A549 (cell line): ENCODE measurements at regions not wholly inside any gene's neighbourhood (a gene's known extent, or its start where the extent isn't known, plus 50 kb on each side); places are given as distances from the start of the nearest gene placed in this dataset.

Source experiments
- ATAC-seq, 2 experiments: fragments of 200-7000 bp in 1 of 2; fragments of >200 bp in 1 of 2; cut with Nextera tagmentation in 1 of 2; cut with Tn5 transposase in 1 of 2; 3 replicates each; pipeline versions ENCODE4 v1.8.0 to v1.9.1; 2018 to 2020; ENCODE audit warnings: mild to moderate bottlenecking in 1 of 2, moderate library complexity in 1 of 2
- CTCF ChIA-PET: fragments of 300-600 bp; sonication (Branson Sonifier 250); formaldehyde crosslinking; extraction: SDS; loops from one replicate; lab custom pipeline; 2021; ENCODE audit warnings: antibody characterized with exemption, inconsistent platforms; lab: Yijun Ruan, JAX
- POLR2A ChIA-PET: fragments of 350-600 bp; formaldehyde crosslinking; extraction: SDS; loops from one replicate; lab custom pipeline; 2021; ENCODE audit warnings: antibody characterized with exemption, inconsistent platforms; lab: Yijun Ruan, JAX
- DNase-seq, 2 experiments: peaks; one replicate each; pipeline versions ENCODE4 v3.0.0 to v3.0.0-alpha.2; 2011 to 2016; ENCODE audit warnings: low read depth in 1 of 2, low spot score in 1 of 2
- FAIRE-seq: peaks from 2 replicates; lab custom pipeline; 2011; peaks lifted over from hg19 to GRCh38; lab: Jason Lieb, UNC
- H3K27ac ChIP-seq, 2 experiments: fragments of >200 bp; sonication (Bioruptor Twin); formaldehyde crosslinking; 3 replicates each; pipeline ENCODE4 v1.5.1; 2016 to 2017
- H3K4me1 ChIP-seq: fragments of >200 bp; sonication (Bioruptor Twin); formaldehyde crosslinking; 3 replicates; pipeline ENCODE4 v1.6.1; 2016
- H3K4me2 ChIP-seq: fragments of >200 bp; sonication (Bioruptor Twin); formaldehyde crosslinking; 3 replicates; pipeline ENCODE4 v1.6.1; 2016
- H3K4me3 ChIP-seq: fragments of >200 bp; sonication (Bioruptor Twin); formaldehyde crosslinking; 3 replicates; pipeline ENCODE4 v1.5.1; 2016
- H3K9me3 ChIP-seq: fragments of >200 bp; sonication (Bioruptor Twin); formaldehyde crosslinking; 3 replicates; pipeline ENCODE4 v1.6.1; 2016
- BHLHE40 ChIP-seq: IDR thresholded peaks from 2 replicates; pipeline ENCODE4 v1.6.1; 2012; ENCODE audit warnings: low read depth, low read length, inconsistent platforms
- EHMT2 ChIP-seq: fragments of 200-600 bp; sonication (generic); IDR thresholded peaks from 2 replicates; pipeline ENCODE4 v1.6.1; 2016; ENCODE audit warnings: antibody characterized with exemption, low read depth, mild to moderate bottlenecking, moderate library complexity
- EP300 ChIP-seq, 2 experiments: fragments of >200 bp; sonication (Bioruptor Twin); formaldehyde crosslinking; IDR thresholded peaks; 2 replicates in 1 of 2; 3 replicates in 1 of 2; pipeline ENCODE4 v1.6.1; 2016 to 2017
- ESRRA ChIP-seq: fragments of 150-350 bp; IDR thresholded peaks from 2 replicates; pipeline ENCODE4 v1.6.1; 2014; ENCODE audit warnings: mild to moderate bottlenecking, low read length, borderline replicate concordance
- HDAC2 ChIP-seq: fragments of 200-600 bp; sonication (generic); IDR thresholded peaks from 2 replicates; pipeline ENCODE4 v1.6.1; 2016
- JUN ChIP-seq, 2 experiments: fragments of >200 bp; sonication (Bioruptor Twin); formaldehyde crosslinking; IDR thresholded peaks; 2 replicates in 1 of 2; 3 replicates in 1 of 2; pipeline ENCODE4 v1.6.1; 2016 to 2017
- KDM1A ChIP-seq: fragments of 200-600 bp; sonication (generic); IDR thresholded peaks from 2 replicates; pipeline ENCODE4 v1.6.1; 2016; ENCODE audit warnings: low read depth, mild to moderate bottlenecking
- KDM5A ChIP-seq: fragments of 200-600 bp; sonication (generic); IDR thresholded peaks from 2 replicates; pipeline ENCODE4 v1.6.1; 2016; ENCODE audit warnings: antibody characterized with exemption, mild to moderate bottlenecking
- MAZ ChIP-seq: fragments of 150-350 bp; IDR thresholded peaks from 2 replicates; pipeline ENCODE4 v1.6.1; 2014; ENCODE audit warnings: antibody characterized with exemption, low read depth, low read length, borderline replicate concordance
- NPAS2 ChIP-seq: fragments of 250-450 bp; sonication (Bioruptor Pico); IDR thresholded peaks from 2 replicates; pipeline ENCODE4 v1.8.0; 2022; ENCODE audit warnings: mild to moderate bottlenecking, moderate library complexity, borderline replicate concordance
- POLR2A ChIP-seq: IDR thresholded peaks from 2 replicates; pipeline ENCODE4 v1.6.1; 2012; ENCODE audit warnings: mild to moderate bottlenecking, low read length
- POLR2AphosphoS2 ChIP-seq: conservative IDR thresholded peaks from 2 replicates; pipeline ENCODE4 v1.6.1; 2012; ENCODE audit warnings: low read length, improper control_type of control experiment, inconsistent platforms
- RAD21 ChIP-seq, 2 experiments: fragments of >200 bp in 1 of 2; sonication (Bioruptor Twin) in 1 of 2; formaldehyde crosslinking in 1 of 2; IDR thresholded peaks in 1 of 2; conservative IDR thresholded peaks in 1 of 2; 2 replicates in 1 of 2; 3 replicates in 1 of 2; pipeline ENCODE4 v1.6.1; 2012 to 2018; ENCODE audit warnings: inconsistent platforms in 1 of 2
- RARB ChIP-seq: fragments of 250-450 bp; sonication (Bioruptor Pico); IDR thresholded peaks from 2 replicates; pipeline ENCODE4 v1.8.0; 2021; ENCODE audit warnings: mild to moderate bottlenecking, moderate library complexity
- RCOR1 ChIP-seq: fragments of 150-350 bp; IDR thresholded peaks from 2 replicates; pipeline ENCODE4 v1.6.1; 2014; ENCODE audit warnings: antibody characterized with exemption, low read length, low read depth
- RFX5 ChIP-seq: fragments of 450-650 bp; IDR thresholded peaks from 2 replicates; pipeline ENCODE4 v1.7.1; 2014; ENCODE audit warnings: antibody characterized with exemption, mild to moderate bottlenecking, moderate library complexity
- RNF2 ChIP-seq: fragments of 200-600 bp; sonication (generic); IDR thresholded peaks from 2 replicates; pipeline ENCODE4 v1.6.1; 2016; ENCODE audit warnings: low read depth, mild to moderate bottlenecking, antibody characterized with exemption, moderate library complexity, borderline replicate concordance
- SREBF2 ChIP-seq: fragments of 450-650 bp; IDR thresholded peaks from 2 replicates; pipeline ENCODE4 v1.6.1; 2014; ENCODE audit warnings: mild to moderate bottlenecking, moderate library complexity
- ZC3H11A ChIP-seq: fragments of 450-650 bp; IDR thresholded peaks from 2 replicates; pipeline ENCODE4 v1.6.1; 2014; ENCODE audit warnings: antibody characterized with exemption, mild to moderate bottlenecking
- ZSCAN20 ChIP-seq: fragments of 250-450 bp; sonication (Bioruptor Pico); IDR thresholded peaks from 2 replicates; pipeline ENCODE4 v1.8.0; 2022; ENCODE audit warnings: mild to moderate bottlenecking, moderate library complexity
- WGBS: methylation state at CpG from one replicate; pipeline ENCODE4 v1.1.6; 2017; ENCODE audit errors: missing lambda C conversion rate; 5-methylcytosine and 5-hydroxymethylcytosine counted together
- TF ChIP-seq, protein P1 (sequence below): fragments of 250-450 bp; sonication (Bioruptor Pico); IDR thresholded peaks from 2 replicates; pipeline ENCODE4 v1.5.0; 2021; ENCODE audit warnings: mild to moderate bottlenecking, moderate library complexity, borderline replicate concordance
- TF ChIP-seq, protein P2 (sequence below): IDR thresholded peaks from 2 replicates; pipeline ENCODE4 v1.6.1; 2012
- TF ChIP-seq, protein P3 (sequence below): fragments of >200 bp; sonication (Bioruptor Twin); formaldehyde crosslinking; IDR thresholded peaks from 3 replicates; pipeline ENCODE4 v1.5.1; 2016
- TF ChIP-seq, protein P4 (sequence below): IDR thresholded peaks from 2 replicates; pipeline ENCODE4 v1.6.1; 2012
- TF ChIP-seq, protein P5 (sequence below): fragments of 150-350 bp; IDR thresholded peaks from 2 replicates; pipeline ENCODE4 v1.6.1; 2014; ENCODE audit warnings: low read depth, mild to moderate bottlenecking, low read length
- TF ChIP-seq, protein P6 (sequence below): fragments of 200-600 bp; sonication (generic); IDR thresholded peaks from 2 replicates; pipeline ENCODE4 v1.6.1; 2016; ENCODE audit warnings: antibody characterized with exemption, mild to moderate bottlenecking, moderate library complexity

DNA sequence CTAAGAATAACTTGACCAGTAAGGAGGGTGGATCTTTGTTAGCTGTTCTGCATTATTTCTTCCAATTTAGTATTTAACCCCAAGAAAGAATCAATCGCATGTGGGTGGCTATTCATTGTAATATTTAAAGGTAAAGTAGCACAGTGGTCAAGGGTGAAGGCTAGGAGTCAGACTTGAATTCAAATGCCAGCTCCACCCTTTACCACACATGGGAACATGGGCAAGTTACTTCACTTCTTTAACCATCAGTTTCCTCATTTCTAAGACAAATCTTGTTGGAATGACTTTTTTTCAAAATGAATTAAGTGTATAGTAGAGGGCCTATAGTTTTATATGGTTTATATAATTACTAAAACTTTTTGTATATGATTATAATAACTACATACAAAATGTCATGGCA is 71.3 kb upstream of the S1PR1 start:
- ATAC-seq (no peak), DNase-seq (no peak), FAIRE-seq (no peak)
- Histone ChIP-seq H3K27ac (no peak overlapping the region), H3K4me2 (no peak overlapping the region), H3K4me1 (no peaks in the 10 kb centered on the region), H3K9me3 (no peaks in the 10 kb centered on the region), H3K4me3 (no peak overlapping the region)
- 0% methylated on average over 1 of the region's 1 CpG for WGBS
- ChIA-PET CTCF (no interaction called here), POLR2A (no interaction called here)
- TF ChIP-seq, protein P1, sequence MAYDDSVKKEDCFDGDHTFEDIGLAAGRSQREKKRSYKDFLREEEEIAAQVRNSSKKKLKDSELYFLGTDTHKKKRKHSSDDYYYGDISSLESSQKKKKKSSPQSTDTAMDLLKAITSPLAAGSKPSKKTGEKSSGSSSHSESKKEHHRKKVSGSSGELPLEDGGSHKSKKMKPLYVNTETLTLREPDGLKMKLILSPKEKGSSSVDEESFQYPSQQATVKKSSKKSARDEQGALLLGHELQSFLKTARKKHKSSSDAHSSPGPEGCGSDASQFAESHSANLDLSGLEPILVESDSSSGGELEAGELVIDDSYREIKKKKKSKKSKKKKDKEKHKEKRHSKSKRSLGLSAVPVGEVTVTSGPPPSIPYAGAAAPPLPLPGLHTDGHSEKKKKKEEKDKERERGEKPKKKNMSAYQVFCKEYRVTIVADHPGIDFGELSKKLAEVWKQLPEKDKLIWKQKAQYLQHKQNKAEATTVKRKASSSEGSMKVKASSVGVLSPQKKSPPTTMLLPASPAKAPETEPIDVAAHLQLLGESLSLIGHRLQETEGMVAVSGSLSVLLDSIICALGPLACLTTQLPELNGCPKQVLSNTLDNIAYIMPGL (CRISPR knock-in tag) = no peak
- TF ChIP-seq, protein P2, sequence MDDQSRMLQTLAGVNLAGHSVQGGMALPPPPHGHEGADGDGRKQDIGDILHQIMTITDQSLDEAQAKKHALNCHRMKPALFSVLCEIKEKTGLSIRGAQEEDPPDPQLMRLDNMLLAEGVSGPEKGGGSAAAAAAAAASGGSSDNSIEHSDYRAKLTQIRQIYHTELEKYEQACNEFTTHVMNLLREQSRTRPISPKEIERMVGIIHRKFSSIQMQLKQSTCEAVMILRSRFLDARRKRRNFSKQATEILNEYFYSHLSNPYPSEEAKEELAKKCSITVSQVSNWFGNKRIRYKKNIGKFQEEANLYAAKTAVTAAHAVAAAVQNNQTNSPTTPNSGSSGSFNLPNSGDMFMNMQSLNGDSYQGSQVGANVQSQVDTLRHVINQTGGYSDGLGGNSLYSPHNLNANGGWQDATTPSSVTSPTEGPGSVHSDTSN = no peak
- TF ChIP-seq JUN (IDR thresholded peaks at IDR 0.05) (no peak), EP300 (IDR thresholded peaks at IDR 0.05) (no peak), BHLHE40 (no peak), RARB (CRISPR knock-in tag) (no peak), SREBF2 (no peak), ESRRA (no peak), ZSCAN20 (CRISPR knock-in tag) (no peak), POLR2AphosphoS2 (no peak), MAZ (no peak), ZC3H11A (no peak)
- TF ChIP-seq, protein P3, sequence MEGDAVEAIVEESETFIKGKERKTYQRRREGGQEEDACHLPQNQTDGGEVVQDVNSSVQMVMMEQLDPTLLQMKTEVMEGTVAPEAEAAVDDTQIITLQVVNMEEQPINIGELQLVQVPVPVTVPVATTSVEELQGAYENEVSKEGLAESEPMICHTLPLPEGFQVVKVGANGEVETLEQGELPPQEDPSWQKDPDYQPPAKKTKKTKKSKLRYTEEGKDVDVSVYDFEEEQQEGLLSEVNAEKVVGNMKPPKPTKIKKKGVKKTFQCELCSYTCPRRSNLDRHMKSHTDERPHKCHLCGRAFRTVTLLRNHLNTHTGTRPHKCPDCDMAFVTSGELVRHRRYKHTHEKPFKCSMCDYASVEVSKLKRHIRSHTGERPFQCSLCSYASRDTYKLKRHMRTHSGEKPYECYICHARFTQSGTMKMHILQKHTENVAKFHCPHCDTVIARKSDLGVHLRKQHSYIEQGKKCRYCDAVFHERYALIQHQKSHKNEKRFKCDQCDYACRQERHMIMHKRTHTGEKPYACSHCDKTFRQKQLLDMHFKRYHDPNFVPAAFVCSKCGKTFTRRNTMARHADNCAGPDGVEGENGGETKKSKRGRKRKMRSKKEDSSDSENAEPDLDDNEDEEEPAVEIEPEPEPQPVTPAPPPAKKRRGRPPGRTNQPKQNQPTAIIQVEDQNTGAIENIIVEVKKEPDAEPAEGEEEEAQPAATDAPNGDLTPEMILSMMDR = no peak

DNA sequence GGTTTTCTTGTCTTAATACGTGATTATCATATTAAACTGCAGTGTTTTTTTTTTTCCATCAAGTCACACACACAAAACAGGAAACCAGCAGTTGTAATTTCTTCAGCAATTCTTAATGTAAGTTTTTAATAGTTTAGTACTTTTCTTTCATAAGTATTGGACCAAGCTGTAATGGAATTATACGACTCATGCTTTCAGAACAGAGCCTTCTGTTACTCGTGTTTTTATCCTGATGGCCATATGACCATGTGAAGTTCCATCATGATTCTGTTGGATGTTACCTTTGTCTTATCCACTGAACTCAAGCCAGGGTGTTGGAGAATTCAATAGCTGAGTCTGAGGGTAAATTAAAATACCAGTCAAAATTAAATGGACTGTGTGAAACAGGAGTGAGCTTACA is 72.0 kb upstream of the S1PR1 start:
- Histone ChIP-seq H3K4me2 (no peak overlapping the region), H3K4me1 (no peaks in the 10 kb centered on the region), H3K27ac (no peak overlapping the region), H3K4me3 (no peak overlapping the region), H3K9me3 (no peaks in the 10 kb centered on the region)
- TF ChIP-seq RAD21 (conservative IDR thresholded peaks at IDR 0.05 in 1 of 2, IDR thresholded peaks at IDR 0.05 in 1 of 2) (no peak), MAZ (no peak), KDM5A (no peak), ESRRA (no peak), RNF2 (no peak), ZSCAN20 (CRISPR knock-in tag) (no peak), POLR2AphosphoS2 (no peak), KDM1A (no peak), POLR2A (no peak), RFX5 (no peak), EHMT2 (no peak), RCOR1 (no peak), NPAS2 (CRISPR knock-in tag) (no peak), SREBF2 (no peak), HDAC2 (no peak)
- TF ChIP-seq, protein P1 (CRISPR knock-in tag) = no peak
- TF ChIP-seq, protein P4, sequence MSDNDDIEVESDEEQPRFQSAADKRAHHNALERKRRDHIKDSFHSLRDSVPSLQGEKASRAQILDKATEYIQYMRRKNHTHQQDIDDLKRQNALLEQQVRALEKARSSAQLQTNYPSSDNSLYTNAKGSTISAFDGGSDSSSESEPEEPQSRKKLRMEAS = no peak
- TF ChIP-seq, protein P5, sequence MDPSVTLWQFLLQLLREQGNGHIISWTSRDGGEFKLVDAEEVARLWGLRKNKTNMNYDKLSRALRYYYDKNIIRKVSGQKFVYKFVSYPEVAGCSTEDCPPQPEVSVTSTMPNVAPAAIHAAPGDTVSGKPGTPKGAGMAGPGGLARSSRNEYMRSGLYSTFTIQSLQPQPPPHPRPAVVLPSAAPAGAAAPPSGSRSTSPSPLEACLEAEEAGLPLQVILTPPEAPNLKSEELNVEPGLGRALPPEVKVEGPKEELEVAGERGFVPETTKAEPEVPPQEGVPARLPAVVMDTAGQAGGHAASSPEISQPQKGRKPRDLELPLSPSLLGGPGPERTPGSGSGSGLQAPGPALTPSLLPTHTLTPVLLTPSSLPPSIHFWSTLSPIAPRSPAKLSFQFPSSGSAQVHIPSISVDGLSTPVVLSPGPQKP = no peak
- TF ChIP-seq, protein P6, sequence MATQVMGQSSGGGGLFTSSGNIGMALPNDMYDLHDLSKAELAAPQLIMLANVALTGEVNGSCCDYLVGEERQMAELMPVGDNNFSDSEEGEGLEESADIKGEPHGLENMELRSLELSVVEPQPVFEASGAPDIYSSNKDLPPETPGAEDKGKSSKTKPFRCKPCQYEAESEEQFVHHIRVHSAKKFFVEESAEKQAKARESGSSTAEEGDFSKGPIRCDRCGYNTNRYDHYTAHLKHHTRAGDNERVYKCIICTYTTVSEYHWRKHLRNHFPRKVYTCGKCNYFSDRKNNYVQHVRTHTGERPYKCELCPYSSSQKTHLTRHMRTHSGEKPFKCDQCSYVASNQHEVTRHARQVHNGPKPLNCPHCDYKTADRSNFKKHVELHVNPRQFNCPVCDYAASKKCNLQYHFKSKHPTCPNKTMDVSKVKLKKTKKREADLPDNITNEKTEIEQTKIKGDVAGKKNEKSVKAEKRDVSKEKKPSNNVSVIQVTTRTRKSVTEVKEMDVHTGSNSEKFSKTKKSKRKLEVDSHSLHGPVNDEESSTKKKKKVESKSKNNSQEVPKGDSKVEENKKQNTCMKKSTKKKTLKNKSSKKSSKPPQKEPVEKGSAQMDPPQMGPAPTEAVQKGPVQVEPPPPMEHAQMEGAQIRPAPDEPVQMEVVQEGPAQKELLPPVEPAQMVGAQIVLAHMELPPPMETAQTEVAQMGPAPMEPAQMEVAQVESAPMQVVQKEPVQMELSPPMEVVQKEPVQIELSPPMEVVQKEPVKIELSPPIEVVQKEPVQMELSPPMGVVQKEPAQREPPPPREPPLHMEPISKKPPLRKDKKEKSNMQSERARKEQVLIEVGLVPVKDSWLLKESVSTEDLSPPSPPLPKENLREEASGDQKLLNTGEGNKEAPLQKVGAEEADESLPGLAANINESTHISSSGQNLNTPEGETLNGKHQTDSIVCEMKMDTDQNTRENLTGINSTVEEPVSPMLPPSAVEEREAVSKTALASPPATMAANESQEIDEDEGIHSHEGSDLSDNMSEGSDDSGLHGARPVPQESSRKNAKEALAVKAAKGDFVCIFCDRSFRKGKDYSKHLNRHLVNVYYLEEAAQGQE = no peak
- ATAC-seq (no peak), FAIRE-seq (no peak), DNase-seq (no peak)
- POLR2A ChIA-PET = no interaction called here
- WGBS = 27% methylated on average over 3 of the region's 3 CpGs
- CTCF ChIA-PET = no interaction called here
